ENCODE measurements at regions not wholly inside any gene's neighbourhood (a gene's known extent, or its start where the extent isn't known, plus 50 kb on each side); places are given as distances from the start of the nearest gene placed in this dataset.

GRCh38 chr1:62382658-62382955 is 54.2 kb upstream of the USP1 start:
- TF ChIP-seq MLX (CRISPR knock-in tag; IDR thresholded peaks at IDR 0.05) (no peak), DNMT3B (CRISPR knock-in tag; conservative IDR thresholded peaks at IDR 0.05) (no peak), ETV6 (CRISPR knock-in tag; conservative IDR thresholded peaks at IDR 0.05) (no peak), RERE (CRISPR knock-in tag; IDR thresholded peaks at IDR 0.05; ENCODE audit: low read depth) (no peak), ZNF879 (CRISPR knock-in tag; IDR thresholded peaks at IDR 0.05) (no peak), CEBPB (IDR thresholded peaks at IDR 0.05; ENCODE audit: borderline replicate concordance, low read depth, low read length) (no peak), ZNF136 (CRISPR knock-in tag; IDR thresholded peaks at IDR 0.05; ENCODE audit: low read depth) (no peak), EZH2 (conservative IDR thresholded peaks at IDR 0.05; ENCODE audit: low read depth, low read length) (no peak), FOXA1 (IDR thresholded peaks at IDR 0.05) (no peak), FOXA1 (CRISPR knock-in tag; IDR thresholded peaks at IDR 0.05) (no peak), ZNF121 (CRISPR knock-in tag; IDR thresholded peaks at IDR 0.05) (no peak), KLF12 (CRISPR knock-in tag; IDR thresholded peaks at IDR 0.05; ENCODE audit: borderline replicate concordance) (no peak), BORCS8-MEF2B (CRISPR knock-in tag; IDR thresholded peaks at IDR 0.05) (no peak), ISL2 (CRISPR knock-in tag; IDR thresholded peaks at IDR 0.05) (no peak), CTCF (CRISPR knock-in tag; IDR thresholded peaks at IDR 0.05) (no peak)
